Retinal pigment epithelial cell (primary cell): ENCODE measurements at regions not wholly inside any gene's neighbourhood (a gene's known extent, or its start where the extent isn't known, plus 50 kb on each side); places are given as distances from the start of the nearest gene placed in this dataset.

Source experiments
- DNase-seq: peaks from one replicate; pipeline ENCODE4 v3.0.0-alpha.2; 2010; ENCODE audit warnings: low read depth
- H3K4me3 ChIP-seq: 2 replicates; pipeline ENCODE4 v1.5.1; 2011; ENCODE audit warnings: mild to moderate bottlenecking, low read length, control low read depth, moderate library complexity
- CTCF ChIP-seq: conservative IDR thresholded peaks from 2 replicates; pipeline ENCODE4 v1.5.1; 2011; ENCODE audit warnings: low read depth, low read length, control low read depth, inconsistent platforms

- H3K4me3 ChIP-seq = no peak overlapping the region
- no peak for TF ChIP-seq CTCF
- DNase-seq = no peak
These were observed 75.7 kb upstream of the TBX3 start for GRCh38 chr12:114759635-114760034.

DNA sequence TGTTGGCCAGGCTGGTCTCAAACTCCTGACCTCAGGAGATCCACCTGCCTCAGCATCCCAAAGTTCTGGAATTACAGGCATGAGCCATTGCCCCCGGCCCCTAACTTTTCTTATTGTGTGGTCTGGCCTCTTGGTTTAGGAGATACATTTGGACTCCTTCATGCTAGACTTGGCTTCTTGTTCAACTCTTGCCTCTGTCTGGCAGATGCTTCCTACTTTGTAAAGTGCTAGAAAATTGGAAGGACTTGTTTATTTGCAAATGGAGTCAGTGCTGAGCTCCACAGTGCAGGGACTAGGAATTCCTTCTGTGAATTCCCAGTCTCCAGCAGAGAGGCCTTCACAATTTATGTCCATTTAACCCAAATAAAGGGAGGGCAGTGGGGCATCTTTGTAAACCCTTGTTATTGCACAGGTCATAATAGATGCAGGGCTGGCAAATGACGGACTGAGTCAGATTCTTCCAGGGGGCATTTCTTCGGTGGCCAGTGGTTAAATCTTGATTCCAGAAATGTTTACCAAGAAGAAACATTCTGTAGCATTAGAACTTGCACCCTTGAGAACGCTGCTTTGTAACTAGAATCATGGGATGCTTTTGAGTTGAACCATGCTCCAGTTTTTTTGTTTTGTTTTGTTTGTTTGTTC, 73.8 kb upstream of the TBX3 start:
- TF ChIP-seq CTCF = no peak
- no peak for DNase-seq
- H3K4me3 ChIP-seq = no peak overlapping the region

- no peak for TF ChIP-seq CTCF
- H3K4me3 ChIP-seq = no peak overlapping the region
- no peak for DNase-seq
These were observed 68.2 kb upstream of the TBX3 start for GRCh38 chr12:114752217-114752616.

DNA sequence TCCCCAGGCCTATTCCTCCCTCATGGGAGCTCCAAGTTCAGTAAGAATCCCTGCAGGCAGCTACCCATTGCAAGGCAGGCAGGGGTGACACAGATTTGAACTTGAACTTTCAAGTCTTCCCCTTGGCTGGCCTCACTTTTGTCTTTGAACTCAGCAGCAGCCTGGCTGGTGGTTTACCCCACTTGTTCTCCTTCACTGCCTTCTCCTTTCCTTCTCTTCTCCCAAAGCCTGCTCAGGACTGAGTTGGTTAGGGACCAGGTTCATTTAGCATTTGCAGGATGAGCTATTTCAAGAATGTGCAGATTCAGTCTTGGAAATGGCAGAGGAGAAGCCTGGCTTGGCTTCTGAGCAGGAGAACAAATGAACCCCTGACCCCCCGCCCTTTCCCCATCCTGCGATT, 67.7 kb upstream of the TBX3 start:
- H3K4me3 ChIP-seq = no peak overlapping the region
- DNase-seq = no peak
- no peak for TF ChIP-seq CTCF

DNA sequence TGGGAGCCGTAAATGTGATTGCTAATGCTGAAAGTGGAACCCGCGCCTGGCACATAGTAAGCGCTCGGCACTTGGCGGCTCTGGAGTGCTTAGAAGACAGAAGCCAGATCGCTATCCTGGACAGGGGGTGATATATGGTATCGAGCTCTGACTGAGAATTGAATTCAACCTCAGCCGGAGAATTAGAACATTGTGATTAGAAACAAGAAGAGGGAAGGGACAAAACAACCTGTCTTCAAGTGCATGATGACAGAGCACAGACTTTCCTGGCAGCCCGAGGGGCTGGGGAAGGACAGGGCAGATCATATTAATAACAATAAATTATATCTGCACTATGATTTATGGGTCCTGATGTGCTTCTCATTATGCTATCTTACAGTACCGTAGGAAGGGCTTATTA, 66.9 kb upstream of the TBX3 start:
- no peak overlapping the region for H3K4me3 ChIP-seq
- TF ChIP-seq CTCF = no peak
- DNase-seq = no peak

GRCh38 chr12:114749065-114749464, 65.1 kb upstream of the TBX3 start:
- TF ChIP-seq CTCF = no peak
- no peak for DNase-seq
- H3K4me3 ChIP-seq = no peak overlapping the region

- H3K4me3 ChIP-seq = no peak overlapping the region
- no peak for TF ChIP-seq CTCF
- no peak for DNase-seq
These were observed 63.3 kb upstream of the TBX3 start for GRCh38 chr12:114747012-114747858.
